ENCODE measurements at regions not wholly inside any gene's neighbourhood (a gene's known extent, or its start where the extent isn't known, plus 50 kb on each side); places are given as distances from the start of the nearest gene placed in this dataset.

DNA sequence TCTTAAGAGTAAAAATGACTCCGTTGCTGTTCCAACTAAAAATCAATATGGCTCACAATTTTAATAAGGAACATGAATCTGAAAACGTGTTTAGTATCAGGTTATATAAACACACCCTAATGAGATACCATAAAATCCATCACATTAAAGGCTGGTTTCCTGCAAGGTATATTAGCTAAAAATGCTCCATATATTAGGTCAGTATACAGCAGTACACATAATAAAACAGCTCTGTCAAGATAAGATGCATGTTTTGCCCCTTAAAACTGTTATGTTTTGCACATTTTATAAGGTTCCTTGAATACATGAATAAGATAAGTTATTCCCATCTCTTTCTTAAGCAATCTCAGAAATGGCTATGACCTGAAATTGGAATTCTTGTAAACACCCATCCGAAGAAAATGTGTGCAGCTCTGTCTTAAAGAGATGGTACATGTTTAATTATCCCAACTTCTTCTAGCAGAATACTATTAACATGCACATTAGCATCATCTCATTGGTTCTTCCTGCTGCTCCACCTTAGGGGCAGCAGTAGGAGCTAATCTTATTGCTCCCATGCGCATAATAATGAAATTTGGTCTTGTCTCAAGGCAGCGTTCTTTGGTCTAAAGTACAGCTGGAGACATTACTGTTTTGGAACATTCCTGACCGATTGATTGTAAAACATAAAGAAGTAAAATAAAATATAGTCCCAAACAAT is 836.1 kb upstream of the FANCL start:
- TF ChIP-seq, protein P1, sequence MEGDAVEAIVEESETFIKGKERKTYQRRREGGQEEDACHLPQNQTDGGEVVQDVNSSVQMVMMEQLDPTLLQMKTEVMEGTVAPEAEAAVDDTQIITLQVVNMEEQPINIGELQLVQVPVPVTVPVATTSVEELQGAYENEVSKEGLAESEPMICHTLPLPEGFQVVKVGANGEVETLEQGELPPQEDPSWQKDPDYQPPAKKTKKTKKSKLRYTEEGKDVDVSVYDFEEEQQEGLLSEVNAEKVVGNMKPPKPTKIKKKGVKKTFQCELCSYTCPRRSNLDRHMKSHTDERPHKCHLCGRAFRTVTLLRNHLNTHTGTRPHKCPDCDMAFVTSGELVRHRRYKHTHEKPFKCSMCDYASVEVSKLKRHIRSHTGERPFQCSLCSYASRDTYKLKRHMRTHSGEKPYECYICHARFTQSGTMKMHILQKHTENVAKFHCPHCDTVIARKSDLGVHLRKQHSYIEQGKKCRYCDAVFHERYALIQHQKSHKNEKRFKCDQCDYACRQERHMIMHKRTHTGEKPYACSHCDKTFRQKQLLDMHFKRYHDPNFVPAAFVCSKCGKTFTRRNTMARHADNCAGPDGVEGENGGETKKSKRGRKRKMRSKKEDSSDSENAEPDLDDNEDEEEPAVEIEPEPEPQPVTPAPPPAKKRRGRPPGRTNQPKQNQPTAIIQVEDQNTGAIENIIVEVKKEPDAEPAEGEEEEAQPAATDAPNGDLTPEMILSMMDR (IDR thresholded peaks at IDR 0.05): no peak
- TF ChIP-seq, protein P2, sequence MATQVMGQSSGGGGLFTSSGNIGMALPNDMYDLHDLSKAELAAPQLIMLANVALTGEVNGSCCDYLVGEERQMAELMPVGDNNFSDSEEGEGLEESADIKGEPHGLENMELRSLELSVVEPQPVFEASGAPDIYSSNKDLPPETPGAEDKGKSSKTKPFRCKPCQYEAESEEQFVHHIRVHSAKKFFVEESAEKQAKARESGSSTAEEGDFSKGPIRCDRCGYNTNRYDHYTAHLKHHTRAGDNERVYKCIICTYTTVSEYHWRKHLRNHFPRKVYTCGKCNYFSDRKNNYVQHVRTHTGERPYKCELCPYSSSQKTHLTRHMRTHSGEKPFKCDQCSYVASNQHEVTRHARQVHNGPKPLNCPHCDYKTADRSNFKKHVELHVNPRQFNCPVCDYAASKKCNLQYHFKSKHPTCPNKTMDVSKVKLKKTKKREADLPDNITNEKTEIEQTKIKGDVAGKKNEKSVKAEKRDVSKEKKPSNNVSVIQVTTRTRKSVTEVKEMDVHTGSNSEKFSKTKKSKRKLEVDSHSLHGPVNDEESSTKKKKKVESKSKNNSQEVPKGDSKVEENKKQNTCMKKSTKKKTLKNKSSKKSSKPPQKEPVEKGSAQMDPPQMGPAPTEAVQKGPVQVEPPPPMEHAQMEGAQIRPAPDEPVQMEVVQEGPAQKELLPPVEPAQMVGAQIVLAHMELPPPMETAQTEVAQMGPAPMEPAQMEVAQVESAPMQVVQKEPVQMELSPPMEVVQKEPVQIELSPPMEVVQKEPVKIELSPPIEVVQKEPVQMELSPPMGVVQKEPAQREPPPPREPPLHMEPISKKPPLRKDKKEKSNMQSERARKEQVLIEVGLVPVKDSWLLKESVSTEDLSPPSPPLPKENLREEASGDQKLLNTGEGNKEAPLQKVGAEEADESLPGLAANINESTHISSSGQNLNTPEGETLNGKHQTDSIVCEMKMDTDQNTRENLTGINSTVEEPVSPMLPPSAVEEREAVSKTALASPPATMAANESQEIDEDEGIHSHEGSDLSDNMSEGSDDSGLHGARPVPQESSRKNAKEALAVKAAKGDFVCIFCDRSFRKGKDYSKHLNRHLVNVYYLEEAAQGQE (IDR thresholded peaks at IDR 0.05; ENCODE audit: insufficient read depth in 1 of 2, low read depth in 2 of 2, low read length in 1 of 2): no peak
- no peak for TF ChIP-seq TCF7L2 (IDR thresholded peaks at IDR 0.05; ENCODE audit: low read depth, low read length)
